SK-N-SH (cell line): ENCODE measurements at regions not wholly inside any gene's neighbourhood (a gene's known extent, or its start where the extent isn't known, plus 50 kb on each side); places are given as distances from the start of the nearest gene placed in this dataset.

ENCODE experiments used
- CTCF ChIA-PET: fragments of 300-600, 350-600 bp; formaldehyde crosslinking; extraction: SDS; loops from one replicate; lab custom pipeline; 2021; lab: Yijun Ruan, JAX
- POLR2A ChIA-PET: fragments of 350-600 bp; sonication (Branson Sonifier 250); formaldehyde crosslinking; extraction: SDS; loops from one replicate; lab custom pipeline; 2020; ENCODE audit warnings: antibody characterized with exemption, inconsistent platforms; lab: Yijun Ruan, JAX
- DNase-seq: peaks from one replicate; pipeline ENCODE4 v3.0.0; 2012
- H2AFZ ChIP-seq: fragments of 200-600 bp; sonication (generic); 2 replicates; pipeline ENCODE4 v1.8.1; 2016; ENCODE audit warnings: antibody characterized with exemption, mild to moderate bottlenecking, low read depth
- H3F3A ChIP-seq: fragments of 200-600 bp; sonication (generic); replicated peaks from 2 replicates; pipeline ENCODE3; 2016; ENCODE audit warnings: antibody characterized with exemption, mild to moderate bottlenecking; ENCODE audit not compliant: insufficient read depth
- H3K27ac ChIP-seq, 2 experiments: fragments of 200-500 bp in 1 of 2; fragments of 200-600 bp in 1 of 2; sonication (Bioruptor generic) in 1 of 2; sonication (generic), shearing (Covaris generic) in 1 of 2; 2 replicates each; pipeline versions ENCODE4 v1.5.1 to v1.6.1; 2014 to 2016; ENCODE audit warnings: low read depth in 2 of 2, inconsistent platforms in 1 of 2, low read length in 1 of 2, mild to moderate bottlenecking in 1 of 2, mixed read lengths in 1 of 2
- H3K27me3 ChIP-seq: fragments of 200-600 bp; sonication (generic), shearing (Covaris generic); 2 replicates; pipeline ENCODE4 v1.6.1; 2016; ENCODE audit warnings: mixed run types; ENCODE audit not compliant: insufficient read depth
- H3K36me3 ChIP-seq, 2 experiments: fragments of 200-500 bp in 1 of 2; fragments of 200-600 bp in 1 of 2; sonication (Bioruptor generic) in 1 of 2; sonication (generic) in 1 of 2; replicated peaks in 1 of 2; 2 replicates each; pipeline versions ENCODE3 to v1.5.1; 2014 to 2016; ENCODE audit warnings: low read length in 1 of 2, mild to moderate bottlenecking in 1 of 2; ENCODE audit not compliant: insufficient read depth in 2 of 2, control insufficient read depth in 1 of 2
- H3K4me1 ChIP-seq, 2 experiments: fragments of 200-500 bp in 1 of 2; fragments of 200-600 bp in 1 of 2; sonication (Bioruptor generic) in 1 of 2; sonication (generic), shearing (Covaris generic) in 1 of 2; 2 replicates each; pipeline versions ENCODE4 v1.5.1 to v1.6.1; 2014 to 2016; ENCODE audit warnings: low read depth in 1 of 2, low read length in 1 of 2, mixed run types in 1 of 2; ENCODE audit not compliant: insufficient read depth in 2 of 2, control insufficient read depth in 1 of 2
- H3K4me2 ChIP-seq: fragments of 200-600 bp; sonication (generic), shearing (Covaris generic); 2 replicates; pipeline ENCODE4 v1.6.1; 2017; ENCODE audit warnings: mixed run types
- H3K4me3 ChIP-seq, 2 experiments: fragments of 200-500 bp in 1 of 2; fragments of 200-600 bp in 1 of 2; sonication (Bioruptor generic) in 1 of 2; sonication (generic), shearing (Covaris generic) in 1 of 2; 2 replicates each; pipeline versions ENCODE4 v1.5.1 to v1.8.1; 2014 to 2016; ENCODE audit warnings: low read depth in 2 of 2, inconsistent platforms in 1 of 2, low read length in 1 of 2, mild to moderate bottlenecking in 1 of 2, mixed read lengths in 1 of 2, moderate library complexity in 1 of 2
- H3K79me2 ChIP-seq: fragments of 200-600 bp; sonication (generic); 2 replicates; pipeline ENCODE4 v1.8.1; 2017; ENCODE audit warnings: mild to moderate bottlenecking; ENCODE audit not compliant: insufficient read depth
- H3K9ac ChIP-seq: fragments of 200-600 bp; sonication (generic); 2 replicates; pipeline ENCODE4 v1.6.1; 2017; ENCODE audit warnings: mixed run types
- H3K9me2 ChIP-seq: fragments of 200-600 bp; sonication (generic); 2 replicates; pipeline ENCODE4 v1.6.1; 2017; ENCODE audit warnings: mixed run types
- H3K9me3 ChIP-seq: fragments of 200-600 bp; sonication (generic); 2 replicates; pipeline ENCODE4 v1.6.1; 2017; ENCODE audit warnings: mixed run types, mild to moderate bottlenecking, moderate library complexity
- H4K20me1 ChIP-seq: fragments of 200-600 bp; sonication (generic); 2 replicates; pipeline ENCODE4 v1.6.1; 2017; ENCODE audit warnings: mild to moderate bottlenecking, mixed run types; ENCODE audit not compliant: insufficient read depth
- CHD2 ChIP-seq: fragments of 150-350 bp; IDR thresholded peaks from 2 replicates; pipeline ENCODE4 v1.6.1; 2018; ENCODE audit warnings: low read length; ENCODE audit not compliant: partially characterized antibody
- EP300 ChIP-seq, 2 experiments: IDR thresholded peaks; 2 replicates each; pipeline versions ENCODE4 v1.4.0 to v1.6.1; 2012; ENCODE audit warnings: borderline replicate concordance in 1 of 2, low read depth in 1 of 2, low read length in 1 of 2
- EZH2phosphoT487 ChIP-seq: fragments of 200-600 bp; sonication (generic); IDR thresholded peaks from 2 replicates; pipeline ENCODE4 v1.6.1; 2017; ENCODE audit warnings: low read depth, mixed run types, mild to moderate bottlenecking, antibody characterized with exemption, moderate library complexity, borderline replicate concordance
- FOXM1 ChIP-seq: IDR thresholded peaks from 2 replicates; pipeline ENCODE4 v1.4.0; 2012; ENCODE audit warnings: low read depth, mild to moderate bottlenecking
- GABPA ChIP-seq: IDR thresholded peaks from 2 replicates; pipeline ENCODE4 v1.4.0; 2012; ENCODE audit warnings: low read depth, mild to moderate bottlenecking
- GATA2 ChIP-seq: sonication (generic); formaldehyde crosslinking; IDR thresholded peaks from 2 replicates; pipeline ENCODE4 v1.5.0; 2020; ENCODE audit warnings: mild to moderate bottlenecking, missing genetic modification reagents
- JUND ChIP-seq: IDR thresholded peaks from 2 replicates; pipeline ENCODE4 v1.4.0; 2012
- MEF2A ChIP-seq: IDR thresholded peaks from 2 replicates; pipeline ENCODE4 v1.4.0; 2012; ENCODE audit warnings: low read depth, borderline replicate concordance
- NFIC ChIP-seq: IDR thresholded peaks from 2 replicates; pipeline ENCODE4 v1.4.0; 2012; ENCODE audit warnings: borderline replicate concordance
- NRF1 ChIP-seq: IDR thresholded peaks from 2 replicates; pipeline ENCODE4 v1.6.1; 2012; ENCODE audit warnings: low read depth, mild to moderate bottlenecking, low read length
- RAD21 ChIP-seq: IDR thresholded peaks from 2 replicates; pipeline ENCODE4 v1.6.1; 2012; ENCODE audit warnings: mild to moderate bottlenecking, low read length
- RCOR1 ChIP-seq: fragments of 150-350 bp; IDR thresholded peaks from 2 replicates; pipeline ENCODE4 v1.6.1; 2017; ENCODE audit warnings: antibody characterized with exemption, low read length
- RXRA ChIP-seq: IDR thresholded peaks from 2 replicates; pipeline ENCODE4 v1.4.0; 2012; ENCODE audit warnings: low read depth, mild to moderate bottlenecking, borderline replicate concordance
- SMC3 ChIP-seq: IDR thresholded peaks from 2 replicates; pipeline ENCODE4 v1.6.1; 2012; ENCODE audit warnings: low read depth, low read length, improper control_type of control experiment
- TCF12 ChIP-seq: IDR thresholded peaks from 2 replicates; pipeline ENCODE4 v1.4.0; 2012
- YY1 ChIP-seq: IDR thresholded peaks from 2 replicates; pipeline ENCODE4 v1.4.0; 2012; ENCODE audit warnings: low read depth, mild to moderate bottlenecking
- WGBS: methylation state at CpG from one replicate; pipeline ENCODE4 v1.1.6; 2017; ENCODE audit warnings: low lambda C conversion rate; 5-methylcytosine and 5-hydroxymethylcytosine counted together
- TF ChIP-seq, protein P1 (sequence below): fragments of 150-350 bp; IDR thresholded peaks from 2 replicates; pipeline ENCODE4 v1.6.1; 2017; ENCODE audit warnings: antibody characterized with exemption, low read length, low read depth, borderline replicate concordance
- TF ChIP-seq, protein P2 (sequence below): fragments of 150-350 bp; IDR thresholded peaks from 2 replicates; pipeline ENCODE4 v1.6.1; 2016; ENCODE audit warnings: mild to moderate bottlenecking, low read depth, low read length
- TF ChIP-seq, protein P3 (sequence below): IDR thresholded peaks from 2 replicates; pipeline ENCODE4; 2012
- TF ChIP-seq, protein P4 (sequence below): IDR thresholded peaks from 2 replicates; pipeline ENCODE4 v1.4.0; 2012; ENCODE audit warnings: low read depth, borderline replicate concordance

DNA sequence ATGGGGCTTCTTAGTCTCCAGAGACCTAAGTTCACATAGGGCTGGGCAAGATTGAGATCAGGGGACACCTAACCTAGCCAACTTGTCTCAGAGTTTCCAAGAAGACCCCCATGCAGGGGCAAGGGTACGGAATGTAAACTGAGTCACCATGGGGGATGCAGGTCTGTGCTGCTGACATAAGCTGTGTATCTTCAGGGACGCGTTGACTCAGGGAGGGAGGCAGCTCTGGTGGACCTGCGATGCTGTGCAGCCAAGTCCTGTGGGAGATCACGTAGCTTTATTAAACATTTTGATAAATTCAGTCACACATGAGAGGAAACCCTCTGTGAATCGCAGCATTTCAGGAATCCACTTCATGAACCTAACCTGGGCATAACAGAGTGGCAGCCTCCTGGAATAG is 216.0 kb downstream of the ANKRD30B start:
- Histone ChIP-seq H3K4me2 (no peak overlapping the region), H3K27me3 (peaks cover 5% of the 10 kb centered on the region; the same call in 1 of the 2 replicates), H3K4me1 (0 out of 4 replicates have a peak, but pooled peaks cover 0 to under 1% of the 10 kb centered on the region in 2 experiments), H3K9me3 (no peaks in the 10 kb centered on the region), H3K36me3 (no peaks in the 10 kb centered on the region), H3F3A (no peaks in the 10 kb centered on the region), H3K79me2 (no peaks in the 10 kb centered on the region), H3K27ac (no peak overlapping the region), H3K4me3 (no peak overlapping the region), H3K9me2 (no peaks in the 10 kb centered on the region), H2AFZ (no peak overlapping the region), H4K20me1 (no peaks in the 10 kb centered on the region), H3K9ac (no peak overlapping the region)
- WGBS: 32% methylated on average over 5 of the region's 6 CpGs
- CTCF ChIA-PET: interaction anchor here (1.3 kb wide), 1 partner anchor 15 kb away, joined by 4 read pairs; no protein-coding TSS in a partner anchor
- no peak for DNase-seq
- POLR2A ChIA-PET: no interaction called here
- TF ChIP-seq, protein P1, sequence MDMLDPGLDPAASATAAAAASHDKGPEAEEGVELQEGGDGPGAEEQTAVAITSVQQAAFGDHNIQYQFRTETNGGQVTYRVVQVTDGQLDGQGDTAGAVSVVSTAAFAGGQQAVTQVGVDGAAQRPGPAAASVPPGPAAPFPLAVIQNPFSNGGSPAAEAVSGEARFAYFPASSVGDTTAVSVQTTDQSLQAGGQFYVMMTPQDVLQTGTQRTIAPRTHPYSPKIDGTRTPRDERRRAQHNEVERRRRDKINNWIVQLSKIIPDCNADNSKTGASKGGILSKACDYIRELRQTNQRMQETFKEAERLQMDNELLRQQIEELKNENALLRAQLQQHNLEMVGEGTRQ: no peak
- no peak for TF ChIP-seq CHD2
- no peak for TF ChIP-seq RAD21
- TF ChIP-seq YY1: no peak
- no peak for TF ChIP-seq NRF1
- TF ChIP-seq JUND: no peak
- TF ChIP-seq, protein P2, sequence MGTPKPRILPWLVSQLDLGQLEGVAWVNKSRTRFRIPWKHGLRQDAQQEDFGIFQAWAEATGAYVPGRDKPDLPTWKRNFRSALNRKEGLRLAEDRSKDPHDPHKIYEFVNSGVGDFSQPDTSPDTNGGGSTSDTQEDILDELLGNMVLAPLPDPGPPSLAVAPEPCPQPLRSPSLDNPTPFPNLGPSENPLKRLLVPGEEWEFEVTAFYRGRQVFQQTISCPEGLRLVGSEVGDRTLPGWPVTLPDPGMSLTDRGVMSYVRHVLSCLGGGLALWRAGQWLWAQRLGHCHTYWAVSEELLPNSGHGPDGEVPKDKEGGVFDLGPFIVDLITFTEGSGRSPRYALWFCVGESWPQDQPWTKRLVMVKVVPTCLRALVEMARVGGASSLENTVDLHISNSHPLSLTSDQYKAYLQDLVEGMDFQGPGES: no peak
- TF ChIP-seq FOXM1: no peak
- no peak for TF ChIP-seq SMC3
- TF ChIP-seq RXRA: no peak
- TF ChIP-seq NFIC: no peak
- no peak for TF ChIP-seq MEF2A
- TF ChIP-seq GATA2 (CRISPR knock-in tag): no peak
- TF ChIP-seq, protein P3, sequence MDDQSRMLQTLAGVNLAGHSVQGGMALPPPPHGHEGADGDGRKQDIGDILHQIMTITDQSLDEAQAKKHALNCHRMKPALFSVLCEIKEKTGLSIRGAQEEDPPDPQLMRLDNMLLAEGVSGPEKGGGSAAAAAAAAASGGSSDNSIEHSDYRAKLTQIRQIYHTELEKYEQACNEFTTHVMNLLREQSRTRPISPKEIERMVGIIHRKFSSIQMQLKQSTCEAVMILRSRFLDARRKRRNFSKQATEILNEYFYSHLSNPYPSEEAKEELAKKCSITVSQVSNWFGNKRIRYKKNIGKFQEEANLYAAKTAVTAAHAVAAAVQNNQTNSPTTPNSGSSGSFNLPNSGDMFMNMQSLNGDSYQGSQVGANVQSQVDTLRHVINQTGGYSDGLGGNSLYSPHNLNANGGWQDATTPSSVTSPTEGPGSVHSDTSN: no peak
- TF ChIP-seq EZH2phosphoT487: no peak
- TF ChIP-seq EP300 (IDR thresholded peaks at IDR 0.05; ENCODE audit: borderline replicate concordance in 1 of 2, low read depth in 1 of 2, low read length in 1 of 2): no peak
- TF ChIP-seq RCOR1: no peak
- TF ChIP-seq GABPA: no peak
- TF ChIP-seq TCF12: no peak
- TF ChIP-seq, protein P4, sequence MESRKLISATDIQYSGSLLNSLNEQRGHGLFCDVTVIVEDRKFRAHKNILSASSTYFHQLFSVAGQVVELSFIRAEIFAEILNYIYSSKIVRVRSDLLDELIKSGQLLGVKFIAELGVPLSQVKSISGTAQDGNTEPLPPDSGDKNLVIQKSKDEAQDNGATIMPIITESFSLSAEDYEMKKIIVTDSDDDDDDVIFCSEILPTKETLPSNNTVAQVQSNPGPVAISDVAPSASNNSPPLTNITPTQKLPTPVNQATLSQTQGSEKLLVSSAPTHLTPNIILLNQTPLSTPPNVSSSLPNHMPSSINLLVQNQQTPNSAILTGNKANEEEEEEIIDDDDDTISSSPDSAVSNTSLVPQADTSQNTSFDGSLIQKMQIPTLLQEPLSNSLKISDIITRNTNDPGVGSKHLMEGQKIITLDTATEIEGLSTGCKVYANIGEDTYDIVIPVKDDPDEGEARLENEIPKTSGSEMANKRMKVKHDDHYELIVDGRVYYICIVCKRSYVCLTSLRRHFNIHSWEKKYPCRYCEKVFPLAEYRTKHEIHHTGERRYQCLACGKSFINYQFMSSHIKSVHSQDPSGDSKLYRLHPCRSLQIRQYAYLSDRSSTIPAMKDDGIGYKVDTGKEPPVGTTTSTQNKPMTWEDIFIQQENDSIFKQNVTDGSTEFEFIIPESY: no peak
